ENCODE measurements at regions not wholly inside any gene's neighbourhood (a gene's known extent, or its start where the extent isn't known, plus 50 kb on each side); places are given as distances from the start of the nearest gene placed in this dataset.

- Mint-ChIP-seq H3K36me3 (no peaks in the 10 kb centered on the region), H3K27ac (no peak overlapping the region), H3K27me3 (peaks cover 9% of the 10 kb centered on the region), H3K9me3 (no peaks in the 10 kb centered on the region), H3K4me3 (no peak overlapping the region), H3K4me1 (peaks cover 6% of the 10 kb centered on the region)
- DNase-seq, result no peak
These were observed 205.5 kb upstream of the HS6ST1 start for GRCh38 chr2:128524183-128524582.

DNA sequence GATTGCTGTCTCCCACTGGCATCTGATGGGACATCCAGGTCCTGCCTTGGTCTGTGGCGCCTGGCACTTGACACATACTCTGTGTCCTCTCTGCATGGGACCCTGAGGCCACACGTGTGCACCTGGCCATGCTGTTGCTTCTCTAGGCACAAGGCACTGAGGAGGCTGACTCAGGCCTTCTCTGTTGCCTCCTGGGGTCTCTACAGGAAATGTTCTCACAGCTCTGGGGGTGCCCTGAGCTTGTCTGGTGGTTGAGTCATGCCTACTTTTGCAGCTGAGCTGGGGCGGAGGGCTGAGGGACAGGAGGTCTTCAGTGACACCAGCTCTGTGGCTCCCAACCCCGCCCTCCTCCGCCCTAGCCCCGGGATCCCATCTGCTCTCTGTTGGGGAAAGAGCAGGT is 207.0 kb upstream of the HS6ST1 start:
- no peak overlapping the region for H3K27ac Mint-ChIP-seq
- H3K27me3 Mint-ChIP-seq, result peaks cover 9% of the 10 kb centered on the region
- H3K36me3 Mint-ChIP-seq, result no peaks in the 10 kb centered on the region
- H3K4me1 Mint-ChIP-seq, result peaks cover 4% of the 10 kb centered on the region
- no peaks in the 10 kb centered on the region for H3K9me3 Mint-ChIP-seq
- no peak overlapping the region for H3K4me3 Mint-ChIP-seq
- no peak for DNase-seq

DNA sequence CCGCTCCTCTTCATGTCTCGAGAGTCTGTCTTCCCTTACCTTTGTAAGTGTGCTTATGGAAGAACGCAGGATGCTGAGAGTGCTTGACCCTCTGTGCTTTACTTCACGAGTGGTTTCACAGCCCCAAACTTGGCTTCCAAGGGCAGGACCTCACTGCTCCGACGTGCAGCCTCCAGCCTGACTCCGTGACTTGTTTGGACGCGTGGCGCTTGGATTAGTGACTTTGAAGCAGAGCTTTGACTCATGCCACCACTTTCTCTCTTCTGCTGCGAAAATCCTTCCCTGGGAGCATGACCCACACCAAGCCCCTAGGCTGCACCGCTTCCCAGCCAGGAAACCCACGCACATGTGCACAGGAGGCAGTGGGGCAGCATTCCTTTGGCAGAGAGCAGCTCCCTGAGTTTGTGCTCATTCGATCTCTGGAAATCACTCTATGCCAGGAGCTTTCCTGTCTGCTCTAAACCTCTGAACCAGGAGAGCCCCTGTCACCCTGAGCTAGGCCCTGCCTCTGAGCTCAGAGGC is 207.8 kb upstream of the HS6ST1 start:
- no peak overlapping the region for H3K27ac Mint-ChIP-seq
- H3K36me3 Mint-ChIP-seq, result no peaks in the 10 kb centered on the region
- peaks cover 9% of the 10 kb centered on the region for H3K27me3 Mint-ChIP-seq
- H3K9me3 Mint-ChIP-seq, result no peaks in the 10 kb centered on the region
- no peaks in the 10 kb centered on the region for H3K4me1 Mint-ChIP-seq
- DNase-seq, result no peak
- H3K4me3 Mint-ChIP-seq, result no peak overlapping the region

DNA sequence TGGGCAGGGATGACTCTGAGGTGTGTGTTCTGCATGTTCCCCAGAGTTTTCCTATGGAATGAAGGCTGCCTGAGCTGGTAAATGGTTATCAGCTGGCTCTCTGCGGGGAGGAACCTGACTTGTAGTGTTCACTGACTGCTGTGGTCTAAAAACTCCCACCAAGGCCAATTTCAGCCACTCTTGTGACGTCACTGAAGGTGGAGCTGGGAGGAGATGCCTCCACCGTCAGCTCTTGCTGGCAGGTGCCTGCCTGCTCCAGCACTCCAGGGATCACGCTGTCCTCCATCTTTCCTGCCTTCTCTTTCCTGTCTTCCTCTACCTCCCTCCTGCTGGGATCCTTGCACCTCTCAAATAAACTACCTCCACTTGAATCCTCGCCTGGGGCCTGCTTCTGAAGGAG is 209.5 kb upstream of the HS6ST1 start:
- Mint-ChIP-seq H3K4me1 (no peaks in the 10 kb centered on the region), H3K27me3 (no peaks in the 10 kb centered on the region), H3K4me3 (no peak overlapping the region), H3K9me3 (no peaks in the 10 kb centered on the region), H3K27ac (no peak overlapping the region), H3K36me3 (no peaks in the 10 kb centered on the region)
- no peak for DNase-seq

DNA sequence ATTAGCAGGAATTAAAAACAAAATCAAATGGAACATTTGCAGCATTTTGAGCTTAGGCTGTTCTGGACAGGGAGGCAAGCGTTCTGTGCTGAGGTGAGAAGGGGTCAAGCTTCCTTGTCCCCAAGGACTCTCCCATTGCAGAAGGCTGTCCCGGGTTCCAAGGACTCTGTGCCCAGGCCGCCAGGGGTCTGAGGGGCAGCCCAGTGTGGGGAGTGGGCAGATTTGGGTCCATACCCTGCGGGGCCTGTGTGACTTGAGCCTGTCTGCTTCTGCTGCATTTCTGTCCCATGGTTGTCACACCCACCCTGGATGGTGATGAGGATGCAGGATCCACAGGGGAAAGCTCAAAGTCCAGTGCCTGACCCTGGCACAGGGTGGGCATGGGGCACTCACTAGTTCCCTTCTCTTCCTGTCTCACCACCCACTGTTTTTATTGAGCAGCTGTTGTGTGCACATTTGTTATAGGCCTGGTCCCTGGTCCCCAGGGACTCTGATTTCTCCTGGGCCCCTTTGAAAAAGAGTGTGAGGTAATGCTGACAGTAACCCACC is 211.4 kb upstream of the HS6ST1 start:
- H3K27me3 Mint-ChIP-seq, result no peaks in the 10 kb centered on the region
- no peaks in the 10 kb centered on the region for H3K4me1 Mint-ChIP-seq
- no peak overlapping the region for H3K4me3 Mint-ChIP-seq
- no peaks in the 10 kb centered on the region for H3K9me3 Mint-ChIP-seq
- H3K36me3 Mint-ChIP-seq, result no peaks in the 10 kb centered on the region
- H3K27ac Mint-ChIP-seq, result no peak overlapping the region
- no peak for DNase-seq

- no peak for DNase-seq
- H3K36me3 Mint-ChIP-seq, result no peaks in the 10 kb centered on the region
- no peaks in the 10 kb centered on the region for H3K9me3 Mint-ChIP-seq
- no peaks in the 10 kb centered on the region for H3K27me3 Mint-ChIP-seq
- H3K4me3 Mint-ChIP-seq, result no peak overlapping the region
- H3K27ac Mint-ChIP-seq, result no peak overlapping the region
- no peaks in the 10 kb centered on the region for H3K4me1 Mint-ChIP-seq
These were observed 213.2 kb upstream of the HS6ST1 start for GRCh38 chr2:128531856-128532255.

DNA sequence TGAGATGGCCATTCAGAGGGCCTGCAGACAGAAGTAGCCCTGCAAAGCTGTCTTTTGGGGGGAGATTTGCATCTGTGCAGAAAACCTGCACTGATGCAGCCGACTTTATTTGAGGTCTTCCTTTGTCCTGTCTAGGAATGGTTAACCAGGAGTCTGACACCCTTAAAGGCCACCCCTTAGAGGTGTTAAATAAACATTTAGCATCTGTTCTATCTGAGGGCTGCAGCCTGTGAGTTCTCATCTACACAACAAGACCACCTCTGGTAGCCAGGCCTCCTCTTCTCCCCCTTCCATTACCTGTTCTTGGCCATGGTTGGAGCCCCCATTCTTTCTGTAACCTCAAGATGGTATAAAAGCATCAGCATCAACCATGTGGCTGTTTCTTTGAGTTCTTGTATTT is 214.4 kb upstream of the HS6ST1 start:
- no peak overlapping the region for H3K27ac Mint-ChIP-seq
- no peak for DNase-seq
- no peaks in the 10 kb centered on the region for H3K36me3 Mint-ChIP-seq
- H3K4me1 Mint-ChIP-seq, result no peaks in the 10 kb centered on the region
- H3K27me3 Mint-ChIP-seq, result no peaks in the 10 kb centered on the region
- H3K4me3 Mint-ChIP-seq, result no peak overlapping the region
- H3K9me3 Mint-ChIP-seq, result no peaks in the 10 kb centered on the region

- DNase-seq, result no peak
- no peaks in the 10 kb centered on the region for H3K4me1 Mint-ChIP-seq
- no peak overlapping the region for H3K4me3 Mint-ChIP-seq
These were observed 216.2 kb upstream of the HS6ST1 start for GRCh38 chr2:128534688-128535392.

DNA sequence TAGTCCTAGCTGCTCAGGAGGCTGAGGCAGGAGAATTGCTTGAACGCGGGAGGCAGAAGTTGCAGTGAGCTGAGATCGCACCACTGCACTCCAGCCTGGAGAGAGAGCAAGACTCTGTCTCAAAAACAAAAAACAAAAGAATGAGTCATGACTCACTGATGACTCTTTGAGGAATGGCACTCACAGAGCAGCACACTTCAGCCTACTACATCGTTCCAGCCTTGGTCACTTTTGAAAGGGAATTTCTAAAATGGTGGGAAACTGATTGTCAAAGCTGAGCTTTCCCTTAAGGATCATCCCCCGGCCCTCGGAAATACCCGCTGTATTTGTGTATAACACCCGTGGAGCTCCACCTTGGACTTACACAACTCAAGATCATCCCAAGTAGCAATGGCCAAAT is 217.3 kb upstream of the HS6ST1 start:
- Mint-ChIP-seq H3K36me3 (no peaks in the 10 kb centered on the region), H3K4me3 (no peak overlapping the region), H3K9me3 (no peaks in the 10 kb centered on the region), H3K27ac (no peak overlapping the region), H3K4me1 (no peaks in the 10 kb centered on the region), H3K27me3 (no peaks in the 10 kb centered on the region)
- DNase-seq, result no peak

More at GRCh38 chr2:128534688-128535392, 216.2 kb upstream of the HS6ST1 start:
- H3K27me3 Mint-ChIP-seq, result no peaks in the 10 kb centered on the region
- H3K36me3 Mint-ChIP-seq, result no peaks in the 10 kb centered on the region
- H3K27ac Mint-ChIP-seq, result no peak overlapping the region
- H3K9me3 Mint-ChIP-seq, result no peaks in the 10 kb centered on the region

- H3K9me3 Mint-ChIP-seq, result no peaks in the 10 kb centered on the region
- no peak overlapping the region for H3K4me3 Mint-ChIP-seq
- no peaks in the 10 kb centered on the region for H3K4me1 Mint-ChIP-seq
- no peaks in the 10 kb centered on the region for H3K36me3 Mint-ChIP-seq
- no peak overlapping the region for H3K27ac Mint-ChIP-seq
- no peaks in the 10 kb centered on the region for H3K27me3 Mint-ChIP-seq
- no peak for DNase-seq
These were observed 218.4 kb upstream of the HS6ST1 start for GRCh38 chr2:128536925-128537620.

- Mint-ChIP-seq H3K4me3 (no peak overlapping the region), H3K9me3 (no peaks in the 10 kb centered on the region), H3K36me3 (no peaks in the 10 kb centered on the region)
These were observed 219.0 kb upstream of the HS6ST1 start for GRCh38 chr2:128537646-128538045.

DNA sequence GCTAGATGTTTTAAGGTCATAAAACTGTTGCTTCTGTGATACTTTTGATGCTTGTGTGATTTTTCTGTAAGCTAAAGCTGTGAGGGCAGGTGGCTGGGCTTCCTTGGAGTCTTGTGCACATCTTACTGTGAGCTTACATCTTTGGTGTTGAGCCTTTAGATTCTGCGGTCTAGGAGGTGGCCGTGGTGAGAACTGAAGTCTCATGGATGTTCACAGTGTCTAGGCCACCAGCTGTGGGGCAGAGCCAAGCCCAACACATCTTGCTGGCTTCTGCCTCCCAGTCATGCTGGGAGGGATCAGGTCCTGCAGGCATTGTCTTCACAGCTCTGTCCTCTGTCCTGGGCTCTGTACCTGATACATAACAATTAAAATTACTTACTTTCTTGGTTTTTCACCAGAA is 219.7 kb upstream of the HS6ST1 start:
- H3K9me3 Mint-ChIP-seq, result no peaks in the 10 kb centered on the region
- no peaks in the 10 kb centered on the region for H3K36me3 Mint-ChIP-seq
- no peak overlapping the region for H3K4me3 Mint-ChIP-seq
- no peaks in the 10 kb centered on the region for H3K4me1 Mint-ChIP-seq
- no peak for DNase-seq
- H3K27ac Mint-ChIP-seq, result no peak overlapping the region
- no peaks in the 10 kb centered on the region for H3K27me3 Mint-ChIP-seq

More at GRCh38 chr2:128537646-128538045, 219.0 kb upstream of the HS6ST1 start:
- no peaks in the 10 kb centered on the region for H3K4me1 Mint-ChIP-seq
- H3K27me3 Mint-ChIP-seq, result no peaks in the 10 kb centered on the region
- no peak overlapping the region for H3K27ac Mint-ChIP-seq
- no peak for DNase-seq

- no peaks in the 10 kb centered on the region for H3K36me3 Mint-ChIP-seq
- no peaks in the 10 kb centered on the region for H3K9me3 Mint-ChIP-seq
- no peaks in the 10 kb centered on the region for H3K27me3 Mint-ChIP-seq
- no peak overlapping the region for H3K27ac Mint-ChIP-seq
- no peak for DNase-seq
- no peak overlapping the region for H3K4me3 Mint-ChIP-seq
- H3K4me1 Mint-ChIP-seq, result no peaks in the 10 kb centered on the region
These were observed 222.0 kb upstream of the HS6ST1 start for GRCh38 chr2:128540670-128541069.

- H3K36me3 Mint-ChIP-seq, result no peaks in the 10 kb centered on the region
- no peak overlapping the region for H3K27ac Mint-ChIP-seq
- no peaks in the 10 kb centered on the region for H3K4me1 Mint-ChIP-seq
- no peaks in the 10 kb centered on the region for H3K27me3 Mint-ChIP-seq
- H3K9me3 Mint-ChIP-seq, result no peaks in the 10 kb centered on the region
- H3K4me3 Mint-ChIP-seq, result no peak overlapping the region
- no peak for DNase-seq
These were observed 222.8 kb upstream of the HS6ST1 start for GRCh38 chr2:128541448-128541847.

DNA sequence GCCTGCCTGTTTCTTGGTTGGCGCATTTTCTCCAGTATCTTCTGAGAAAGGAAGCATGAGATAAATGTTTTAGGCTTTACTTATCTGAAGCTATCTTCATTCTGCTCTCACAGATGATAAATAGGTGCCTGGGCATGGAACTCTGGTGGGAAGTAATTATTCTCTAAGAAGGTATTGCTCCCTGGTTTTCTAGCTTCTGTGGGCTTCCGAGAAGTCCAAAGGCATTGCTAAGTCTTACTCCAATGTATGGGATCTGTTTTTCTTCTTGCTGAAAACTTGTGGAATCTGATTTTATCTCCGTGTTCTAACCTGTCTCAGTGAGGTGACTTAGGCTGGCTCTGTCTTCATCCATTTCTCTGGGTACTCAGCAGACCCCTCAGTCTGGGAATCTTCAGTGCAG is 224.4 kb upstream of the HS6ST1 start:
- DNase-seq, result no peak
- no peaks in the 10 kb centered on the region for H3K4me1 Mint-ChIP-seq
- H3K9me3 Mint-ChIP-seq, result no peaks in the 10 kb centered on the region
- no peaks in the 10 kb centered on the region for H3K27me3 Mint-ChIP-seq
- no peak overlapping the region for H3K27ac Mint-ChIP-seq
- H3K4me3 Mint-ChIP-seq, result no peak overlapping the region
- no peaks in the 10 kb centered on the region for H3K36me3 Mint-ChIP-seq

DNA sequence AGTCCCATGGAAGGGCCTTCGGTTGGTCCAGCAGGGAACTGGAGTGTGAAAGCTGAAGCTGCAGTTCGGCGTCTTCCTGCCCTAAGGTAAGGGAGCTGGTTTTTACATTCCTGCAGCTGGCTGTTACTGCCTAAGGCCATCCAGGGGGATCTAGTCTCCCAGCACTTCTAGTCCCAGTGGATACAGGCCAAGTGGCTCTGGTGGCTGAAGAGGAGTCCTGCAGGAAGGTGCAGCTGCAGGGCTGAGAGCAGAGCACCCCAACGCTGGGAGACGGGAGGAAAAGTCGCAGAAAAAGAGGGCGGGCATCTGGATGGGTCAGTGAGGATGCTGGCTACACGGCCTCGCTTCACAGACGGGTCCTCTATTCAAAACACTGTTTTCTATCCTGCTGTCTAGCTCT is 225.0 kb upstream of the HS6ST1 start:
- no peaks in the 10 kb centered on the region for H3K4me1 Mint-ChIP-seq
- DNase-seq, result no peak
- H3K27ac Mint-ChIP-seq, result no peak overlapping the region
- no peaks in the 10 kb centered on the region for H3K36me3 Mint-ChIP-seq
- H3K27me3 Mint-ChIP-seq, result no peaks in the 10 kb centered on the region
- no peak overlapping the region for H3K4me3 Mint-ChIP-seq
- no peaks in the 10 kb centered on the region for H3K9me3 Mint-ChIP-seq

All from activated naive CD8-positive, alpha-beta T cell treated with anti-CD3 and anti-CD28 coated beads for 36 hours (primary cell).